ENCODE measurements at regions not wholly inside any gene's neighbourhood (a gene's known extent, or its start where the extent isn't known, plus 50 kb on each side); places are given as distances from the start of the nearest gene placed in this dataset.
"Not testable (repeated sequence)": the region's sequence is repeated elsewhere in the genome, so short reads cannot be mapped to it uniquely, and the experiment has no call there.

DNA sequence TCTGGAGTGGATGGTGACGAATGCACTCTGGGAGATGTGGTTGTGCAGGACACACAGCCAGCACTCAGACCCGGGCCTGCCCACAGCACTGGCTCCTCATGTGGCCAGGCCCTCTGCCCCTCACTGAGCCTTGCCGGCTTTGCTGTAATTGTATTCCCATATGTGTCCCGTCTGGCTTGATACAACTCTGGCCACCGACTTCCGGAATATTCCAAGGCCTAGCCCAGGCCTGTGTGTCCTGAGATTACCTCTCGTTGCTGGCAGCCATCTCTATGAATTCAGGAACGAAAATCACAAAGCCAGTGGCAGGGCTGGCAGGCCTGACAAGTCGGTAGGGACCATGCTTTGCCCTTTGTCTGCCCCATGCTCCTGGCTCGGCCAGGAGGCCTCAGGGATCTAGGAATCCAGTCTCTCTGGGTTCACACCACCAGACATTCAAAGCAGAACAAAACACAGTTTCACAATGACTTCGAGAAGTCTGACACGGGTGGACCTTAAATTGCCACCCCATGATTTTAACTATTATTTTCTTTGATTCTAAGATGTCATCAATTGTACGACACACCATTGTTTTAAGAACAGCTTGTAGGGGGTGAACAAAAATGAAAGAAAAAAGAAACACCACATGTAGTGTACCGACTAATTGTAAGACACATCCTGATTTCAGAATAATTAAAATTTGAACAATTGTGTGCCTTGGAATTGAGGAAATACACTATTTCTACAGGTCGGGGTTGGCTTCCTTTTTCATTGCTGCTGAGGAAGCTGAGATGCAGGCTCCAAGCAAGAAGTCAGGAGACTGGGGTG, 154.5 kb downstream of the BCL2L11 start:
- H3K4me3 ChIP-seq (ENCODE audit: low read length); H3K36me3 ChIP-seq (replicated peaks; ENCODE audit: low read depth, low read length); H4K20me1 ChIP-seq (ENCODE audit: insufficient read depth, low read length); H3K4me2 ChIP-seq (ENCODE audit: low read length); H3K27ac ChIP-seq (ENCODE audit: low read length); H2AFZ ChIP-seq (ENCODE audit: low read depth, low read length); H3K79me2 ChIP-seq (ENCODE audit: low read length); H3K9me3 ChIP-seq (ENCODE audit: insufficient read depth, low read length); H3K9ac ChIP-seq (ENCODE audit: low read length); H3K4me1 ChIP-seq (ENCODE audit: low read length); H3K27me3 ChIP-seq (ENCODE audit: low read depth, low read length): not testable (repeated sequence)

DNA sequence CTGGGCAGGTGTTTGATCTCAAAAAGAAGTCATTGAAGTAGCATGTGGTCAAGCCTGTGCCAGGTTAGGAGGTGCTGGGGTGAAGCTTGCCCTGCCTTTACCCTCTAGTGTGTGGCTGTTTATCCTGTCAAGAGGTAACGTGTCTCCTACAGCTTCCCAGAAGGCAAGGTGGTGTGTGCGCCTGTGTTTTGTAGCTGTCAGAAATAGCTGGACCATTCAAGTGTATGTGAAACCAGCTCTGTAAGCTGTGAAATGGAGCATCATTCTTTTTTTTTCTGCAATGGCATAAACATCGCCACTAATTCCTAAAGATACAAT, 155.1 kb downstream of the BCL2L11 start:
- not testable (repeated sequence) for H3K27me3 ChIP-seq (ENCODE audit: low read depth, low read length); H3K36me3 ChIP-seq (replicated peaks; ENCODE audit: low read depth, low read length); H3K9me3 ChIP-seq (ENCODE audit: insufficient read depth, low read length); H3K9ac ChIP-seq (ENCODE audit: low read length); H2AFZ ChIP-seq (ENCODE audit: low read depth, low read length); H3K27ac ChIP-seq (ENCODE audit: low read length); H4K20me1 ChIP-seq (ENCODE audit: insufficient read depth, low read length); H3K79me2 ChIP-seq (ENCODE audit: low read length); H3K4me1 ChIP-seq (ENCODE audit: low read length); H3K4me2 ChIP-seq (ENCODE audit: low read length); H3K4me3 ChIP-seq (ENCODE audit: low read length)

DNA sequence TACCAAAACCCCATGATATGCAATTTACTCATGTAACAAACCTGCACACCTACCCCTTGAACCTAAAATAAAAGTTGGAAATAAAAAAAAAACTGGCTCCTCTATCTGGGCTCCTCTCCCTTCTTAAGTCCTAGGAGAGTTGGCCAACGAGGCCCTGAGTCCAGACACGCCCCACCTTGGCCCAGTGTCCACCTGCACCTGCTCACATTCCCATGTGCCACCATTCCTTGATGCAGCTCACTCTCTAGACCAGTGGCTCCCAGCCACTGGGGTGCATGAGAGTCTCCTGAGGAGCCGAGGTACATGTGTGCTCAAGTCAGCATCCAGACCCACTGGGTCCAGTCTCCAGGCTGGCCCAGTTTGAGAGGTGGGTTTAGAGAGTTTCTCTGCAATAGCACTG, 157.4 kb downstream of the BCL2L11 start:
- H3K27ac ChIP-seq (ENCODE audit: low read length); H3K4me3 ChIP-seq (ENCODE audit: low read length); H3K79me2 ChIP-seq (ENCODE audit: low read length); H2AFZ ChIP-seq (ENCODE audit: low read depth, low read length); H3K4me2 ChIP-seq (ENCODE audit: low read length); H3K9me3 ChIP-seq (ENCODE audit: insufficient read depth, low read length); H3K4me1 ChIP-seq (ENCODE audit: low read length); H3K36me3 ChIP-seq (replicated peaks; ENCODE audit: low read depth, low read length); H4K20me1 ChIP-seq (ENCODE audit: insufficient read depth, low read length); H3K9ac ChIP-seq (ENCODE audit: low read length); H3K27me3 ChIP-seq (ENCODE audit: low read depth, low read length): not testable (repeated sequence)

DNA sequence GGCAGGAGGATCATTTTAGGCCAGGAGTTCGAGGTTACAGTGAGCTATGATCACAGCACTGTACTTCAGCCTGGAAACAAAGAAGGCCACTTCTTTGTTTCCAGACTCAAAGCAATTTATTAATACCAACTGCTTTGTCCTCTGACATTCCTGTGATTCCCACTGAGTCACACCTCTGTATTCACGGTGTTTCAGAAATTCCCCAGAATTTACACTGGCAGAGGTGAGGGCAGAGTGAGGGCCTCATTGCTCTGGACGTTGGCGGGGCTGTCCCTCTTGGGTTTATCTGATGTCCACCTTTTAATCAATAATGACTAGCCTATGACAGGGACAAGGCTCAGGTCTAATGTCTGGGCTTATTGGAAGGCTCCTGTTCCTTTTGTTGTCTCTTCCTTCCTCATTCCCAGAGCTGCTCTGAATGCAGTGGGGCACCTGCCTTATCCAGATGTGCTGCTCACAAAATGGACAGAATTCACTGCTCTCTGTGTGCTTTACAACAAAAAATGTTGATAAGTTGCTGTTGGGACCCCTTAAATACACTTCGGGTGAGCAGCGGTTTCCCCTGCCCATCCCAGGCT, 160.1 kb downstream of the BCL2L11 start:
- not testable (repeated sequence) for H3K36me3 ChIP-seq (replicated peaks; ENCODE audit: low read depth, low read length); H3K9me3 ChIP-seq (ENCODE audit: insufficient read depth, low read length); H3K4me2 ChIP-seq (ENCODE audit: low read length); H3K27ac ChIP-seq (ENCODE audit: low read length); H3K79me2 ChIP-seq (ENCODE audit: low read length); H3K9ac ChIP-seq (ENCODE audit: low read length); H3K4me1 ChIP-seq (ENCODE audit: low read length); H3K27me3 ChIP-seq (ENCODE audit: low read depth, low read length); H2AFZ ChIP-seq (ENCODE audit: low read depth, low read length); H3K4me3 ChIP-seq (ENCODE audit: low read length); H4K20me1 ChIP-seq (ENCODE audit: insufficient read depth, low read length)

DNA sequence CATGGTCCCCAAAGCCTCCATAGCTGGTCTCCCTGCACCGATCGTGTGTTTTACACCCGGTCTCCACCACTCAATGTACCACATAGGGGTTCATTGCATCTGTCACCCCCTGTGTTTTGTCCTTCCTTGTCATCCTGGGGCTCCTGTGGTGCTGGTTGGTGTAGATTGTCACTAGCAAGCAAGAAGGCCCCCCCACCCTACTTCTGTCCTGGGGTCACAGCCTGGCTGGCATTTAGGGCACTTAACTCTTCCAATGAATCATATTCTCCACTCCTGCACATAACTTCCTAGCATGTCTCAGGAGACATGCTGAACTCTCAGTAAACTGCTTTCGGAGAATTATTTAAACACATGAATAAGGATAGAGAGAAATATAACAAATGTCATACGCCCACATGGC, 161.4 kb downstream of the BCL2L11 start:
- H3K27me3 ChIP-seq (ENCODE audit: low read depth, low read length); H4K20me1 ChIP-seq (ENCODE audit: insufficient read depth, low read length); H3K27ac ChIP-seq (ENCODE audit: low read length); H3K9ac ChIP-seq (ENCODE audit: low read length); H3K79me2 ChIP-seq (ENCODE audit: low read length); H3K4me1 ChIP-seq (ENCODE audit: low read length); H3K36me3 ChIP-seq (replicated peaks; ENCODE audit: low read depth, low read length); H3K4me2 ChIP-seq (ENCODE audit: low read length); H2AFZ ChIP-seq (ENCODE audit: low read depth, low read length); H3K4me3 ChIP-seq (ENCODE audit: low read length); H3K9me3 ChIP-seq (ENCODE audit: insufficient read depth, low read length): not testable (repeated sequence)

DNA sequence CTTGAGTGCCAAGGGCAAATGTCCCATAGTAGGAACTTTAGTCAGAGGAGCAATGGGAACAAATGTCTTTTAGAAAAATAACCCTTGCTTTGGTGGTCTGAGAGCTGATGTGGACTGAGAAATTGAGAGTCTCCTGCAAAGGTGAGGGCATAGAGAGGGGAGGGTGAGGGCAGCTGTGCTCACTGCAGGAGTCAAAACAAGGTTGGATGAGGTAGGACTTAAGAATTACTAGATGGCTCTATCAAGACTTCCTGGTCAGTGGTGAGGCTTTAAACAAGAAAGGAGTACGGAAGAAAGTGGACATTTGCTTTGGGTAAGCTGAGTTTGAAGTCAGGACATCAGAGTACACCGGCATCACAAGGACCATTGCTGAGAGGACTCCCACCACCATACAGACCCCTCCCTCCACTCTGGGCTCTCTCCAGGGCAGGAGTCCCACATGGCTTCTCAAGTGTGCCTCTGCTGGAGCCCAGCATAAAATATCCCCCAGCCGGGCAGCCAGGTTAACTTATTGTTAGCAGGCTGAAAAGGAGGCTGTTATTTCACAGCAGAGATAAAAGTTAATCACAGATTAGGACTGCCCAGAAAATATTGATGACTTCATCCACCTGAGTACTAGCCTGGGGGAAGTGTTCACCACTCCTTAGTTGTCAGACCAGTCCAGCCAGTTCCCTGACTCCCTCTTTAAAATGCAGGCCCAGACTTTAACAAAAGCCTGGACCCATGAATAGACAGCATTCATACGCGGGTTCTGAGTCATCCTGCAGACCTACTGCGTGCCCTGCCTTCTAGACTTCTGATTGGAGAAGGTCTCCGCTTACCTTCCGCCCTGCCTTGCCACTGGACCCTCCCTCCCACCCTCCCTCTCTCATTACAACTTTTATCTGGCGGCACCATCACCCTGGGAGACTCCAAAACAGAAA, 167.2 kb downstream of the BCL2L11 start:
- H3K27ac ChIP-seq (ENCODE audit: low read length); H3K9ac ChIP-seq (ENCODE audit: low read length); H4K20me1 ChIP-seq (ENCODE audit: insufficient read depth, low read length); H3K36me3 ChIP-seq (replicated peaks; ENCODE audit: low read depth, low read length); H3K4me3 ChIP-seq (ENCODE audit: low read length); H2AFZ ChIP-seq (ENCODE audit: low read depth, low read length); H3K4me2 ChIP-seq (ENCODE audit: low read length); H3K79me2 ChIP-seq (ENCODE audit: low read length); H3K4me1 ChIP-seq (ENCODE audit: low read length); H3K27me3 ChIP-seq (ENCODE audit: low read depth, low read length); H3K9me3 ChIP-seq (ENCODE audit: insufficient read depth, low read length): not testable (repeated sequence)

DNA sequence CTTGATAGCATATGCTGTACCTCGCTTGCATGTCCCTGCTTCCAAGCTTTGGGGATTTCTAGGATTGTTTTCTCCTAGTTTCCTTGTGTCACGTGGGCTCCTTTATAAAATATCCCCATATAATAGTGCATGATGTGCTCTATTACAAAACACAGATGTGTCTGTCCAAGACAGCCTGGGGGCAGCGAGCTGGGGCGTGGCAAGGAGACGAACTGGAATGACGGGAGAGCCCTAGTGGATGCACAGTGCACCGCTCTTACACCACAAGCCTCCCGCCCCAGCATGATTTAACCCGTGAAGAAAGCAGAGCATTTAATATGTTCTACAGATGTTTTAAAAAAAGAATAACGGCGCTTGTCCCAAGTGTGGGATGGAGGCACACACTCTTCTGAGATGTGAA, 169.7 kb downstream of the BCL2L11 start:
- not testable (repeated sequence) for H3K27me3 ChIP-seq (ENCODE audit: low read depth, low read length); H3K9ac ChIP-seq (ENCODE audit: low read length); H3K4me3 ChIP-seq (ENCODE audit: low read length); H3K36me3 ChIP-seq (replicated peaks; ENCODE audit: low read depth, low read length); H3K79me2 ChIP-seq (ENCODE audit: low read length); H4K20me1 ChIP-seq (ENCODE audit: insufficient read depth, low read length); H3K27ac ChIP-seq (ENCODE audit: low read length); H3K4me2 ChIP-seq (ENCODE audit: low read length); H3K9me3 ChIP-seq (ENCODE audit: insufficient read depth, low read length); H2AFZ ChIP-seq (ENCODE audit: low read depth, low read length)
- peaks cover 12% of the 10 kb centered on the region for H3K4me1 ChIP-seq (ENCODE audit: low read length)

DNA sequence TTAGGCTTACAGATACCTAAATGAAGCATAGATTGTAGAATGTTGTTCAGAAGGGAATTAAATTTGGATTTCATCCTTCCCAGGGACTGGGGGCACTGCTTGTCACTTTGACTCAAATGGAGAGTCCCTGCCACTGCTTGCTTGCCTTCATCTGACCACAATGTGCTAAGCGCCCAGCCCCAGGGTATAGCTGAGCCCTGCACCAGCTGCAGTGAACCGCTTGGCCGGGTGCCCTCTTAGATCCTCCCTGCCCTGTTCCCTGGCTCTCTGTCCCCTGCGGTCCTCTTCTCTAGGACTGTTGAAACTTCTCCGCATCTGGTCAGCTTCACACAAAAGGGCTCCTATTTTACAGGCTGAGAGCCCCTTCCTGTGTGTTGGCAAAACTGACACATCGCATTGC, 170.9 kb downstream of the BCL2L11 start:
- H3K4me3 ChIP-seq (ENCODE audit: low read length); H3K27ac ChIP-seq (ENCODE audit: low read length); H3K79me2 ChIP-seq (ENCODE audit: low read length); H3K36me3 ChIP-seq (replicated peaks; ENCODE audit: low read depth, low read length); H4K20me1 ChIP-seq (ENCODE audit: insufficient read depth, low read length); H3K9ac ChIP-seq (ENCODE audit: low read length); H2AFZ ChIP-seq (ENCODE audit: low read depth, low read length); H3K9me3 ChIP-seq (ENCODE audit: insufficient read depth, low read length); H3K27me3 ChIP-seq (ENCODE audit: low read depth, low read length): not testable (repeated sequence)
- Histone ChIP-seq H3K4me2 (ENCODE audit: low read length) (peak overlapping the region; percentile 33), H3K4me1 (ENCODE audit: low read length) (peaks cover 15% of the 10 kb centered on the region)

DNA sequence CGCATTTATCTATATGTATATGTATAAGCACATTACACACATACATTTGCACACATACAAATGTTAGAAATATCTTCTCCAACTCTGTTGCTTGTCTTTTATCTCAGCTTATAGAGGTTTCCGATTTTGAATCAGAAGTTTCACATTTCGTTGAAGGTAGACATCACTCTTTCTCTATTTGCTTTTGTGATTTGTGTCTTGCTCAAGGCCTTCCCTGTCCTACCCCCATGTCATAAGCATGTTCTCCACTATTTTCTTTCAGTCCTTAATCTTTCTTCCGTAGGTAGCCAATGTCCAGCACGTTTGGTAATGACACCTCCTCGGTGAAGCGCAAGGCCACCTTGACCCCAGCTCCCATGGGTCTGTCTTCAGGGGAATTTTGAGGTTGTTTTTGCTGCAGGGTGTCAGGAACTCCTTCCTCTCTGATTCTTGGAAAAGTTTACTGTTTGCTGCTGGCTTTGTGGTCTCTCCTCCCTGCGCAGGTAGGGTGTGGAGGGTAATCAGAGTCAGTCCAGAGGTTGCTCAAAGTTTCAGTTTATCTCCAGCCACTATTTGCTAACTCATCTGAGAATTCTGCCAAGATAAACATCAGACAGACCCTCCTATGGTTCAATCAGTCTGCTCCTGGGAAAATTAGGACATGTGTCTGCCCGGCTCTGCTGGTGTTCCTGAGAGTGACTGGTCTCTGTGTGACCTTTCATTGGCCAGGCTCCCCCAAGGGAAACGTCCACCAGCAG, 171.7 kb downstream of the BCL2L11 start:
- H2AFZ ChIP-seq (ENCODE audit: low read depth, low read length); H3K4me3 ChIP-seq (ENCODE audit: low read length); H3K27me3 ChIP-seq (ENCODE audit: low read depth, low read length); H3K36me3 ChIP-seq (replicated peaks; ENCODE audit: low read depth, low read length); H3K9me3 ChIP-seq (ENCODE audit: insufficient read depth, low read length); H3K9ac ChIP-seq (ENCODE audit: low read length); H4K20me1 ChIP-seq (ENCODE audit: insufficient read depth, low read length); H3K79me2 ChIP-seq (ENCODE audit: low read length); H3K27ac ChIP-seq (ENCODE audit: low read length): not testable (repeated sequence)
- Histone ChIP-seq H3K4me1 (ENCODE audit: low read length) (peaks cover 15% of the 10 kb centered on the region), H3K4me2 (ENCODE audit: low read length) (peak overlapping the region; percentile 33; the same call in 1 of the 2 replicates)

Measured in OCI-LY3 (cell line).